NCI-H774 (cell line): ENCODE measurements at regions not wholly inside any gene's neighbourhood (a gene's known extent, or its start where the extent isn't known, plus 50 kb on each side); places are given as distances from the start of the nearest gene placed in this dataset.

Experiments used
- DNase-seq: peaks from one replicate; lab custom pipeline; 2025; lab: John Stamatoyannopoulos, UW

- no peak for DNase-seq
Observed at GRCh38 chr4:60013464-60014184, 1186.5 kb upstream of the ADGRL3 start.

- no peak for DNase-seq
Observed at GRCh38 chr4:60016971-60017370, 1183.2 kb upstream of the ADGRL3 start.

GRCh38 chr4:60019180-60019579 is 1180.9 kb upstream of the ADGRL3 start:
- no peak for DNase-seq

GRCh38 chr4:60019946-60020345 is 1180.2 kb upstream of the ADGRL3 start:
- no peak for DNase-seq

- no peak for DNase-seq
Observed at GRCh38 chr4:60020389-60020788, 1179.7 kb upstream of the ADGRL3 start.

- DNase-seq = no peak
Observed at GRCh38 chr4:60033826-60034225, 1166.3 kb upstream of the ADGRL3 start.

- DNase-seq = peak; percentile 1
Observed at GRCh38 chr4:60034361-60034760, 1165.8 kb upstream of the ADGRL3 start.

GRCh38 chr4:60039908-60040307 is 1160.2 kb upstream of the ADGRL3 start:
- DNase-seq = no peak

- DNase-seq = no peak
Observed at GRCh38 chr4:60042231-60042652, 1157.9 kb upstream of the ADGRL3 start.

- DNase-seq = no peak
Observed at GRCh38 chr4:60042941-60043340, 1157.2 kb upstream of the ADGRL3 start.

- DNase-seq = no peak
Observed at GRCh38 chr4:60078984-60079383, 1121.1 kb upstream of the ADGRL3 start.

GRCh38 chr4:60081839-60082238 is 1118.3 kb upstream of the ADGRL3 start:
- DNase-seq = no peak

GRCh38 chr4:60088807-60089486 is 1111.2 kb upstream of the ADGRL3 start:
- no peak for DNase-seq

GRCh38 chr4:60089546-60090273 is 1110.4 kb upstream of the ADGRL3 start:
- DNase-seq = no peak

- no peak for DNase-seq
Observed at GRCh38 chr4:60096676-60097075, 1103.5 kb upstream of the ADGRL3 start.

- DNase-seq = no peak
Observed at GRCh38 chr4:60116592-60116991, 1083.5 kb upstream of the ADGRL3 start.

GRCh38 chr4:60117726-60118323 is 1082.3 kb upstream of the ADGRL3 start:
- no peak for DNase-seq

GRCh38 chr4:60122820-60123219 is 1077.3 kb upstream of the ADGRL3 start:
- DNase-seq = no peak

- DNase-seq = no peak
Observed at GRCh38 chr4:60128888-60129287, 1071.2 kb upstream of the ADGRL3 start.

- no peak for DNase-seq
Observed at GRCh38 chr4:60129740-60130139, 1070.4 kb upstream of the ADGRL3 start.

- DNase-seq = no peak
Observed at GRCh38 chr4:60133375-60133774, 1066.8 kb upstream of the ADGRL3 start.

- no peak for DNase-seq
Observed at GRCh38 chr4:60134099-60134498, 1066.0 kb upstream of the ADGRL3 start.

- no peak for DNase-seq
Observed at GRCh38 chr4:60155088-60155487, 1045.0 kb upstream of the ADGRL3 start.
